SKM-1 (cell line): ENCODE measurements at regions not wholly inside any gene's neighbourhood (a gene's known extent, or its start where the extent isn't known, plus 50 kb on each side); places are given as distances from the start of the nearest gene placed in this dataset.

Source experiments
- DNase-seq: peaks from one replicate; lab custom pipeline; 2025; ENCODE audit not compliant: unreplicated experiment; lab: John Stamatoyannopoulos, UW

GRCh38 chr2:14297340-14297739 lies 335.2 kb upstream of the LRATD1 start:
- no peak for DNase-seq

GRCh38 chr2:14297906-14298305 lies 334.6 kb upstream of the LRATD1 start:
- no peak for DNase-seq

- DNase-seq, result no peak
Measured at GRCh38 chr2:14301331-14301730, 331.2 kb upstream of the LRATD1 start.

GRCh38 chr2:14303366-14304115 lies 329.0 kb upstream of the LRATD1 start:
- peak; percentile 12 for DNase-seq

GRCh38 chr2:14304326-14304725 lies 328.2 kb upstream of the LRATD1 start:
- DNase-seq, result no peak

- DNase-seq, result no peak
Measured at GRCh38 chr2:14306268-14306861, 326.2 kb upstream of the LRATD1 start.

- DNase-seq, result no peak
Measured at GRCh38 chr2:14313341-14313740, 319.2 kb upstream of the LRATD1 start.

GRCh38 chr2:14316594-14316993 lies 315.9 kb upstream of the LRATD1 start:
- DNase-seq, result no peak

GRCh38 chr2:14321357-14321756 lies 311.2 kb upstream of the LRATD1 start:
- DNase-seq, result no peak

GRCh38 chr2:14322306-14322705 lies 310.2 kb upstream of the LRATD1 start:
- DNase-seq, result no peak

- no peak for DNase-seq
Measured at GRCh38 chr2:14324308-14324707, 308.2 kb upstream of the LRATD1 start.

- DNase-seq, result no peak
Measured at GRCh38 chr2:14330884-14331283, 301.6 kb upstream of the LRATD1 start.

- no peak for DNase-seq
Measured at GRCh38 chr2:14336759-14337382, 295.6 kb upstream of the LRATD1 start.

GRCh38 chr2:14340703-14341102 lies 291.8 kb upstream of the LRATD1 start:
- DNase-seq, result no peak

GRCh38 chr2:14342313-14342712 lies 290.2 kb upstream of the LRATD1 start:
- DNase-seq, result no peak

- DNase-seq, result no peak
Measured at GRCh38 chr2:14344355-14344754, 288.2 kb upstream of the LRATD1 start.

GRCh38 chr2:14348247-14348646 lies 284.3 kb upstream of the LRATD1 start:
- no peak for DNase-seq

GRCh38 chr2:14350856-14351255 lies 281.7 kb upstream of the LRATD1 start:
- no peak for DNase-seq

GRCh38 chr2:14352067-14352466 lies 280.4 kb upstream of the LRATD1 start:
- DNase-seq, result no peak

- DNase-seq, result no peak
Measured at GRCh38 chr2:14354231-14354630, 278.3 kb upstream of the LRATD1 start.

GRCh38 chr2:14355102-14355501 lies 277.4 kb upstream of the LRATD1 start:
- no peak for DNase-seq

GRCh38 chr2:14358339-14358738 lies 274.2 kb upstream of the LRATD1 start:
- DNase-seq, result no peak
